Fibroblast of lung (primary cell): ENCODE measurements at regions not wholly inside any gene's neighbourhood (a gene's known extent, or its start where the extent isn't known, plus 50 kb on each side); places are given as distances from the start of the nearest gene placed in this dataset.
"Not testable (repeated sequence)": the region's sequence is repeated elsewhere in the genome, so short reads cannot be mapped to it uniquely, and the experiment has no call there.

ENCODE experiments used
- CTCF ChIP-seq, 2 donors: IDR thresholded peaks in 1 of 2; conservative IDR thresholded peaks in 1 of 2; 1 replicate in 1 of 2; 2 replicates in 1 of 2; pipeline ENCODE4 v1.5.1; 2011 to 2012; ENCODE audit warnings: low read length in 2 of 2, control low read depth in 1 of 2, inconsistent platforms in 1 of 2, low read depth in 1 of 2, mild to moderate bottlenecking in 1 of 2
- EZH2 ChIP-seq: IDR thresholded peaks from 2 replicates; pipeline ENCODE4 v1.5.1; 2012; ENCODE audit warnings: low read length, control low read depth, mild to moderate bottlenecking; ENCODE audit errors: missing control alignments

DNA sequence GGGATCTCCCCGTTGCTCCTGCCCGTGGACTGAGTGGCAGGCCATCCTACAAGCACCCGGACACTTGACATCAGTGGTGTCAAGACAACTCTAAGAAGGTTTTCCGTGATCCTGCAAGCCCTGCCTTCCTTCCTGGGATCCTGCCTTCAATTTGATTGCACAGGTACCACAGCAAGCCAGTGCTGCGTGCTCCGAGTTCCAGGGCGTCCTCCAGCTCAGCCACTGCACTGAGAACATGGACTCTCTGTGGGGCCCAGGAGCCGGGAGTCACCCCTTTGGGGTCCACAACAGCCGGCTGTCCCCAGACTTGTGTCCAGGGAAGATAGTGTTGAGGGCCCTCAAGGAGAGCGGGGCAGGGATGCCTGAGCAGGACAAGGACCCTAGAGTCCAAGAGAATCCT is 100.9 kb upstream of the RIMBP3B start:
- not testable (repeated sequence) for TF ChIP-seq EZH2; CTCF (conservative IDR thresholded peaks at IDR 0.05 in 1 of 2, IDR thresholded peaks at IDR 0.05 in 1 of 2; ENCODE audit: low read depth in 1 of 2, low read length in 2 of 2)
